IPS DF 6.9 (cell line): ENCODE measurements at regions not wholly inside any gene's neighbourhood (a gene's known extent, or its start where the extent isn't known, plus 50 kb on each side); places are given as distances from the start of the nearest gene placed in this dataset.

Source experiments
- DNase-seq: peaks from one replicate; pipeline ENCODE4 v3.0.0-alpha.2; 2013; ENCODE audit warnings: low read depth, low spot score
- H3K27ac ChIP-seq: one replicate; pipeline ENCODE4 v1.5.1; 2013; ENCODE audit warnings: low read length, control low read depth
- H3K27me3 ChIP-seq: 2 replicates; pipeline ENCODE4 v1.6.1; 2013; ENCODE audit warnings: mild to moderate bottlenecking, low read length; ENCODE audit not compliant: control insufficient read depth, insufficient read depth
- H3K36me3 ChIP-seq: 2 replicates; pipeline ENCODE4 v1.6.1; 2013; ENCODE audit warnings: low read length; ENCODE audit not compliant: control insufficient read depth, insufficient read depth
- H3K4me1 ChIP-seq: 2 replicates; pipeline ENCODE4 v1.6.1; 2013; ENCODE audit warnings: low read length; ENCODE audit not compliant: control insufficient read depth, insufficient read depth
- H3K4me3 ChIP-seq: 2 replicates; pipeline ENCODE4 v1.5.1; 2013; ENCODE audit warnings: mild to moderate bottlenecking, low read length
- H3K9me3 ChIP-seq: 2 replicates; pipeline ENCODE4 v1.6.1; 2013; ENCODE audit warnings: low read length, inconsistent platforms; ENCODE audit not compliant: control insufficient read depth, insufficient read depth
- WGBS: extraction: QIAGEN DNeasy Blood & Tissue Kit; methylation state at CpG from one replicate; pipeline ENCODE4 v1.1.7; 2013; ENCODE audit warnings: mixed read lengths, missing lambda C conversion rate; ENCODE audit not compliant: insufficient read length, insufficient coverage; 5-methylcytosine and 5-hydroxymethylcytosine counted together

DNA sequence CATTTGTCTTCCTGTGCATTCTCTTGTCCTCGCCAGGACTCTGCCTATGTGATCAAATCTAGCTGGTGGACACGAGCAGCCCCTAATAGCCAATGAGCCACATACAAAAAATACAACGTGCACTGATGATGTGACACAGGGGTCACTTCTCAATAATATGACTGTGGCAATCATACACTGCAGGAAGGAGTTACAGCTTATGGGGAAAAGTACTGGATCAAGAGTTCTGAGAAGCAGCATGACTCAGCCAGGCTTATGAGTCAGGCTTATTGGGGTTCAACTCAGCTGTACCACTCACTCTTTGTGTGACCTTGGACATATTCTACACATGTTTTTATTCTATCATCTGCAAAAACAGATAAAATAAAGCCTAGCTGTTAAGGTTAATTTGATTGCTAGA, 889.4 kb upstream of the TENM4 start:
- DNase-seq = no peak
- no CpG with 5 or more reads among the region's 3 CpGs for WGBS

DNA sequence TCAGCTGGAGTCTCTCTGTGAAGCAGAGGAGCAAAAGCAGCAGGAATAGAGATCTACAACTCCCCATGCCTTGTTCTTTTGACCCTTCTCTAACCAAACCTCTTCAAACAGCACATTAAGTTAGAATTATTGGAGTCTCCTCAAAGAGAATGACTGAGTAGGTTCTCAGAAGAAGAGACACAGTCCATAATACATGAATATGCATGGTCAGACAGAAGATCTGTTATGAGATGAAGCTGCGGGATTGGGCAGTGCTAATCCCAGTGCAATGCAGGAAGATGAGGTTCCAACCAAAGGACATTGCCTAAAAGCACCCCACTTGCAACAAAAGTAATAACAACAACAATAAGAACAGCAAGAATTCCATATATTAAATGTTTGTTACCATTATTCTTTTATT, 887.9 kb upstream of the TENM4 start:
- H3K4me3 ChIP-seq = no peak overlapping the region
- no peaks in the 10 kb centered on the region for H3K27me3 ChIP-seq
- no peaks in the 10 kb centered on the region for H3K9me3 ChIP-seq
- no peak overlapping the region for H3K27ac ChIP-seq
- H3K36me3 ChIP-seq = no peaks in the 10 kb centered on the region
- no CpG with 5 or more reads among the region's 1 CpG for WGBS
- no peaks in the 10 kb centered on the region; the same call in 1 of the 2 replicates for H3K4me1 ChIP-seq
- no peak for DNase-seq

More for the DNA sequence above, 889.4 kb upstream of the TENM4 start:
- H3K36me3 ChIP-seq = no peaks in the 10 kb centered on the region
- no peak overlapping the region for H3K4me3 ChIP-seq
- no peaks in the 10 kb centered on the region; the same call in 1 of the 2 replicates for H3K4me1 ChIP-seq
- no peak overlapping the region for H3K27ac ChIP-seq
- H3K27me3 ChIP-seq = no peaks in the 10 kb centered on the region
- no peaks in the 10 kb centered on the region for H3K9me3 ChIP-seq

DNA sequence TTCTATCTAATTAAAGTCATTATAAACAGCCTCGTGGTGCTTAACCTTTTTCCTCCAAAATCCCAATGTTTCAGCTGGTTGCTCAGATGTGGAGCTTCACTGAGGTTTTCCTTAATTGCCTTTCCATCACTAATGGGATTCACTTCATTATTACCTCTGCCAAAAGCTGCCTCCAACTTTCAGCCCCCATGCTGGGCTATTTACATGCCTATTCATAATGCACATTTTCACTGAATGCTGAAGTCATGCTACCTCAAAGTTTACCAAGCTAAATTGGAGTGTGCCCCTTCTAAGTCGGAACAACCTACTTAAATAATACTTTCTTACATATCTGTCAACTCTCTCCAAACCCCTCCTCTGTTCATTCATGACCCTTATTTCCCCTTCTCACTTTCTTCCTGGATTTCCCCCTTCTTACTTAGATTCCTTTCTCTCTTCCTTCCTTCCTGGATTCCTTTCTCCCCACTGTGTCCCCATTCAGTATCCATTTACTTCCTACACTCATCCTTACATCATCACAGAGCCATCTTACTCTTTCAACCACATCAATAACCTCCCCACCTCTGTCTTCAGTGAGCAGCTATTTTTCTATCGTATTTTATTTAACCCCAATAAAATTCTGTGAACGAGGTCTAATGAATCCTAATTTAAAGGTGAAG, 887.3 kb upstream of the TENM4 start:
- H3K27me3 ChIP-seq = no peaks in the 10 kb centered on the region
- no peaks in the 10 kb centered on the region; the same call in 1 of the 2 replicates for H3K4me1 ChIP-seq
- no CpG with 5 or more reads among the region's 4 CpGs for WGBS
- H3K36me3 ChIP-seq = no peaks in the 10 kb centered on the region
- no peak overlapping the region for H3K4me3 ChIP-seq
- no peak overlapping the region for H3K27ac ChIP-seq
- no peaks in the 10 kb centered on the region for H3K9me3 ChIP-seq
- DNase-seq = no peak

DNA sequence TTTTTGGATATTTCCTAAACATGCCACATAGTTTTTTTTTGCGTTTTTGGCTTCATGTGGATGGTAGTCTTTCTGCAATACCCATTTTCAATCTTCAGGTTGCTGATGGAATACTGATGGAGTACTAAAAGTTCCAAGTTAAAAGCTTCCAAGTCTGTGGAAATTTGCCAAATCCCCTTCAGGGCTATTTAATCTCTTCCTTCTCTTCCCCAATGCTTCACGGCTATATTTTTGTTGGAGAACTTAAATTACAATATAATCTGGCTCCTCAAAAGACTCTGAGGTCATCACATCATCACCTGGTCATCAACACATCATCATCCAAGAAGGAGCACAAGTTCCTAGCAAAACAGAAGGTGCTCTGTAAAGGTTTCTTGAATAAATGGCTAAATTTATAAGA, 881.0 kb upstream of the TENM4 start:
- WGBS = no CpG with 5 or more reads among the region's 2 CpGs
- no peak overlapping the region for H3K27ac ChIP-seq
- H3K4me3 ChIP-seq = no peak overlapping the region
- DNase-seq = no peak
- H3K9me3 ChIP-seq = no peaks in the 10 kb centered on the region
- peaks cover 1% of the 10 kb centered on the region; the same call in 1 of the 2 replicates for H3K4me1 ChIP-seq
- H3K27me3 ChIP-seq = no peaks in the 10 kb centered on the region; the same call in 1 of the 2 replicates
- H3K36me3 ChIP-seq = no peaks in the 10 kb centered on the region

DNA sequence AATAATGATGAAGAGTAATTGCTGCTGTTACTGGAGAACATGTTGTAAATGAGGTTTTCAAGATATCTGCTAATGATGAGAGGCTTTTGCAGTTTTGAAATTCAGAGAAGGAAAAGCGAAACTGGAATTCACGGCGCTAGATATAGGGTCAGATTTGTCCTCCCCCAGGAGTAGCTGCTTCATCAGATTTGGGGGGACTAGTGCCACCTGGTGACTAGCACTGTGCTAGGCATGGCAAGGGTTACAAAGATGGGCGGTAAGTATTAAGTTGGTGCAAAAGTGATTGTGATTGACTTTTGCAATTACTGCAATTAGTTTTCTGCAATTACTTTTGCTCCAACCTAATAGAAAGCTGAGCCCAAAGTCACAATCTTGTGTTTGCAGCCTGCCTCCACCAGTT, 879.9 kb upstream of the TENM4 start:
- no peak overlapping the region for H3K27ac ChIP-seq
- H3K4me3 ChIP-seq = no peak overlapping the region
- H3K4me1 ChIP-seq = peaks cover 1% of the 10 kb centered on the region; the same call in 1 of the 2 replicates
- WGBS = no CpG with 5 or more reads among the region's 4 CpGs
- H3K36me3 ChIP-seq = no peaks in the 10 kb centered on the region
- no peak for DNase-seq
- H3K27me3 ChIP-seq = no peaks in the 10 kb centered on the region; the same call in 1 of the 2 replicates
- H3K9me3 ChIP-seq = no peaks in the 10 kb centered on the region

DNA sequence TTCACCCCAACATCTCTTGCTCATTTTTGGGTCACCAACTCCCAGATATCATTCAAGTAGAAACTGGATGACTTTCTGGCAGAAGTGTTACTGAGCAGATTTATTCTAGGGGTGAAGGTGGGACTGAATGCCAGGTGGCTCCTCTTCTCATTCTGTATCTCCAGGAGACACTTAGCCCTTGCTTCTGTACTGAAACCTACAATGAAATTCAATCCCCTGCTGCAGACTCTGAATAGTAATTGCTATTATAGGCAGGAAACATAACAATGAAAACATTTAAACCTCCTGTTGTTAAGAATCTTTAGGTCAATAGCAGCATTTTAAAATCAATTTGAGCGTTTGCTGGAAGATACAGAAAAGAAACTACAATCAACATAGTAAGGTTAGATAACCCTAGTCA, 879.4 kb upstream of the TENM4 start:
- Histone ChIP-seq H3K36me3 (no peaks in the 10 kb centered on the region), H3K4me1 (peaks cover 1% of the 10 kb centered on the region; the same call in 1 of the 2 replicates), H3K4me3 (no peak overlapping the region), H3K27me3 (no peaks in the 10 kb centered on the region; the same call in 1 of the 2 replicates), H3K9me3 (no peaks in the 10 kb centered on the region), H3K27ac (no peak overlapping the region)
- no peak for DNase-seq
- WGBS = no CpG with 5 or more reads among the region's 1 CpG

DNA sequence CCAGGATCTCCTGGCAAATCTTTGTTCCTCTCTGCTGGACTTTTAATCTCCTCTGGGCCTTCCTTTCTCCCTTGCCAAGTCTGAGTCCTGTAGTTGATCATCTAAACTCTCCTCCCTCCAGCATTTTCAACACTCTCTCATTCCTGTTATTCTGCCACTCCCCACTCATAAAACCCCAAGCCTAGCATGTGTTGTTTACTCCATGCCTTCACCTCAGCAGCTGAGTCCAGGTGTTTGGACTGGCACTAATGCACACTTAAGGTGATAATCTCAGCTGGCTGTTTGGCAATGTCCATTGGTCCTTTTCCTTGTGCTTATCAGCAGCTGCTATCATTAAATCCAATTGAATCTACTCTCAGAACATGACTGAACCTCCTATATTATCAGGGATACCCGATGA, 876.8 kb upstream of the TENM4 start:
- Histone ChIP-seq H3K4me3 (no peak overlapping the region), H3K27me3 (no peaks in the 10 kb centered on the region; the same call in 1 of the 2 replicates), H3K9me3 (no peaks in the 10 kb centered on the region), H3K27ac (no peak overlapping the region), H3K4me1 (peaks cover 1% of the 10 kb centered on the region; the same call in 1 of the 2 replicates), H3K36me3 (no peaks in the 10 kb centered on the region)
- WGBS = 100% methylated on average over 1 of the region's 1 CpG
- no peak for DNase-seq

DNA sequence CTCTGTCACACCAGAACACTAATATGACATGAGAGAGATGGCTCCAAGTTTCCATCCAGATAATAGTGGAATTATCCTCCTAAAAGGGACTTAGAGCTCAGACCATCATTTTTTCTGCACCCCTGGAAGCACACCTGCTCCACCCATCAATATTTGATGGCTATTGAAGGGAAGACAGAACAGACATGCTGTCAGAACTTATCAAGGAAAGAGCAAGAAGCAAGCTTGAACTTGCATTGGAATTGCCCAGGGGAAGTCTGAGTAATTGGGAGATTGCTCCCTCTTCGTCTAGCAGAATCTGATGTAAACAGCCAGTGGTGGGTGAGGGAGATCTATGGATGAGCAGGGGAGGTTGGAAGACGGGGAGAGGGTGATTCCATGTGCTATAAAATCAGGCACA, 874.4 kb upstream of the TENM4 start:
- Histone ChIP-seq H3K9me3 (no peaks in the 10 kb centered on the region), H3K4me3 (no peak overlapping the region), H3K4me1 (peaks cover 1% of the 10 kb centered on the region; the same call in 1 of the 2 replicates), H3K36me3 (no peaks in the 10 kb centered on the region), H3K27me3 (no peaks in the 10 kb centered on the region; the same call in 1 of the 2 replicates), H3K27ac (no peak overlapping the region)
- no peak for DNase-seq
- no CpG with 5 or more reads among the region's 2 CpGs for WGBS

DNA sequence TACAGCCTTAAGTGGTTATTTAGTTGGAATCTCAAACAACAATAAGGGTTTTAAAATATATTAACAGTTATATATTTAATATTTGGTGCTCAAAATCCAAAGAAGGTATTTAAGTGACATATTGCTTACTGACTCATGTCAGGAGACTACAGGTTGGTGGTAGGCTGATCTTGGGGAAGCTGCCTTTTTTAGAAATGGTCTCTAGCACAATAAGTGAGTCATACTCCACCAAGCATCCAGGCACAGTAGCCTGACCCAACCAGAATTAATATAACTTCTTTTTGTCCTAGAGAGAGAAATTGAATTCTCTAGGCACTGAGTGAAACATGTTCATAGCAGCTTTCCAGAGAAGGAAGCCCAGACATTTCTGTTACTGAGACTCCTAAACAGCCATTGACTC, 868.5 kb upstream of the TENM4 start:
- Histone ChIP-seq H3K36me3 (no peaks in the 10 kb centered on the region), H3K4me3 (no peak overlapping the region), H3K9me3 (no peaks in the 10 kb centered on the region; the same call in 1 of the 2 replicates), H3K27me3 (no peaks in the 10 kb centered on the region), H3K4me1 (no peaks in the 10 kb centered on the region), H3K27ac (no peak overlapping the region)
- no peak for DNase-seq

DNA sequence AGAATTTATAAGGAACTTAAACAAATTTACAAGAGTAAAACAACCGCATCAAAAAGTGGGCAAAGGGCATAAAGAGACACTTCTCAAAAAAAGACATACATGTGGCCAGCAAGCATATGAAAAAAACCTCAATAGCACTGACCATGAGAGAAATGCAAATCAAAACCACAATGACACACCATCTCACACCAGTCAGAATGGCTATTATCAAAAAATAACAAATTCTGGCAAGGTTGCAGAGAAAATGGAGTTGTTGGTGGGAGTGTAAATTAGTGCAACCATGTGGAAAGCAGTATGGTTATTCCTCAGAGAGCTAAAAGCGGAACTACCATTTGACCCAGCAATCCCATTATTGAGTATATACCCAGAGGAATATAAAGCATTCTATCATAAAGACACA, 866.8 kb upstream of the TENM4 start:
- peaks cover 3% of the 10 kb centered on the region for H3K9me3 ChIP-seq
- no CpG with 5 or more reads among the region's 2 CpGs for WGBS
- no peaks in the 10 kb centered on the region for H3K4me1 ChIP-seq
- DNase-seq = no peak
- no peak overlapping the region for H3K4me3 ChIP-seq
- H3K27me3 ChIP-seq = no peaks in the 10 kb centered on the region
- H3K27ac ChIP-seq = no peak overlapping the region
- H3K36me3 ChIP-seq = no peaks in the 10 kb centered on the region
